ENCODE measurements at regions not wholly inside any gene's neighbourhood (a gene's known extent, or its start where the extent isn't known, plus 50 kb on each side); places are given as distances from the start of the nearest gene placed in this dataset.
A peak's percentile ranks its signal among the peaks of the same experiment; 100 is the strongest.

DNA sequence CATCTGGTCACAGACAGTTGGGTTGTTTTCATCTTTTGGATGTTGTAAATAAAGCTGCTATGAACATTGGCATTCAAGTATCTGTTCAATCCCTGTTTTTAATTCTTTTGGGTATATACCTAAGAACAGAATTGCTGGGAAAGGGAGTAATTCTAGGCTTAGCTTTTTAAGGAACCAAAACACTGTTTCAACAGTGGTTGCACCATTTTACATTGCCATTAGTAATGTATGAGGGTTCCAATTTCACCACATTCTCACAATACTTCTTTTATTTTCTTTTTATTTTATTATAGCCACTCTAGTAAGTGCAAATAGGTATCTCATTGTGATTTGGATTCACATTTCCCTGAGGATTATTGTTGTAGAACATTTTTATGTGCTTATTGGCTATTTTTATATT is 108.9 kb upstream of the GLS start:
- Histone ChIP-seq H3K27ac (no peak overlapping the region), H3K4me3 (no peak overlapping the region), H3K27me3 (no peaks in the 10 kb centered on the region), H3K36me3 (no peaks in the 10 kb centered on the region), H3K4me1 (no peaks in the 10 kb centered on the region), H3K9me3 (no peaks in the 10 kb centered on the region)
- no peak for TF ChIP-seq POLR2A (IDR thresholded peaks at IDR 0.05)
- TF ChIP-seq, protein P1, sequence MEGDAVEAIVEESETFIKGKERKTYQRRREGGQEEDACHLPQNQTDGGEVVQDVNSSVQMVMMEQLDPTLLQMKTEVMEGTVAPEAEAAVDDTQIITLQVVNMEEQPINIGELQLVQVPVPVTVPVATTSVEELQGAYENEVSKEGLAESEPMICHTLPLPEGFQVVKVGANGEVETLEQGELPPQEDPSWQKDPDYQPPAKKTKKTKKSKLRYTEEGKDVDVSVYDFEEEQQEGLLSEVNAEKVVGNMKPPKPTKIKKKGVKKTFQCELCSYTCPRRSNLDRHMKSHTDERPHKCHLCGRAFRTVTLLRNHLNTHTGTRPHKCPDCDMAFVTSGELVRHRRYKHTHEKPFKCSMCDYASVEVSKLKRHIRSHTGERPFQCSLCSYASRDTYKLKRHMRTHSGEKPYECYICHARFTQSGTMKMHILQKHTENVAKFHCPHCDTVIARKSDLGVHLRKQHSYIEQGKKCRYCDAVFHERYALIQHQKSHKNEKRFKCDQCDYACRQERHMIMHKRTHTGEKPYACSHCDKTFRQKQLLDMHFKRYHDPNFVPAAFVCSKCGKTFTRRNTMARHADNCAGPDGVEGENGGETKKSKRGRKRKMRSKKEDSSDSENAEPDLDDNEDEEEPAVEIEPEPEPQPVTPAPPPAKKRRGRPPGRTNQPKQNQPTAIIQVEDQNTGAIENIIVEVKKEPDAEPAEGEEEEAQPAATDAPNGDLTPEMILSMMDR (IDR thresholded peaks at IDR 0.05), result no peak
- intact Hi-C loops (cut with DNase I; ENCODE audit: low total_unique reads), result no loop called here
- no peak for DNase-seq

DNA sequence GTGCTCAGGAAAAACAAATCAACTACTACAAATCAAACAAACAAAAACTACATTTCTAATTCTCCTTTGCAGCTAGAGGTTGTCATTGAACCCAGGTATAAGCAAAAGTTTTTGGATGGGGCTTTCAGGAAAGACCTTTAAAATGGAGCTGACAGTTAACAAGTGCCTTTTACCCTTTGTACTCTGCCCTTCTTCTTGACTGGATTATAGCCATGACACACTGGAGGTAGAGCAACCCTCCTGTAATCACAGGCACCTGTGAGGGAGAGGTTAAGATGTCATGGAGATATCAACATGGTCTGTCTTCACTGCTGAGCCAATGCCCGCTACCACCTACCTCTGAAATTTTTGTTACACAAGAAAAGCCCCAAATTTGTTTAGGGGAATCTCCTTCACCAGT is 100.0 kb upstream of the GLS start:
- Histone ChIP-seq H3K36me3 (no peaks in the 10 kb centered on the region), H3K27me3 (no peaks in the 10 kb centered on the region), H3K4me3 (no peak overlapping the region), H3K9me3 (no peaks in the 10 kb centered on the region), H3K4me1 (no peaks in the 10 kb centered on the region), H3K27ac (no peak overlapping the region)
- intact Hi-C loops (cut with DNase I; ENCODE audit: low total_unique reads), result no loop called here
- DNase-seq, result no peak
- no peak for TF ChIP-seq POLR2A (IDR thresholded peaks at IDR 0.05)
- TF ChIP-seq, protein P1 (IDR thresholded peaks at IDR 0.05), result no peak

DNA sequence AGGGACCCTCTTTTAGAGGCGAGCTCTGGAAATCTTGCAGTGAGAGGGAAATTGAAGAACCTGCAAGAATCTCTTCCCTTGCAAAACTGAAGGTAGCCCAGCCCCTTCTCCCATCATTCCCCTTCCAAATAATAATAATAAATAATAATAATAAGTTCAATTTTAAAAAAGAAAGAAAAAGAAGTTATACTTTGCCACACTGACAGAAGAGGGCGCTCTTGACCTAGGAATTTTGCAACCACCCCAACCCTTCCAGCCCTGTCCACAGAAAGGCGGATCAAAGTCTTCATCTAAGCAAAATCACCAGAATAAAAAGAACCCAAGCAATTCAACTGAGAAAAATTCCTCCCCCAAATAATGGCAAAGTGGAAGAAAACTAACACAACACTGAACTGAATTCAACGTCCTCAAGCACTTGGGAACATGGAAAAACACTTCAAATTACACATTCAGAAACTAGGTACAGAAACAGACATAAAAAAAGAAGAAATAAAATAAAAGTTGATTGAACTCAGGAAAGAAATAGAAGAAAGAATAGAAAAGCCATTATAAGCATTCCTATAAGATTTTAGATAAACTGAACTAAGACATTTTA is 98.9 kb upstream of the GLS start:
- no peaks in the 10 kb centered on the region for H3K27me3 ChIP-seq
- H3K27ac ChIP-seq, result no peak overlapping the region
- DNase-seq, result peak in 1 of 2 donors; percentile 31
- H3K4me3 ChIP-seq, result no peak overlapping the region
- TF ChIP-seq, protein P1 (IDR thresholded peaks at IDR 0.05), result peak; percentile 51 to 59 (median 56)
- TF ChIP-seq POLR2A (IDR thresholded peaks at IDR 0.05), result no peak
- no peaks in the 10 kb centered on the region for H3K36me3 ChIP-seq
- no peaks in the 10 kb centered on the region for H3K4me1 ChIP-seq
- no peaks in the 10 kb centered on the region for H3K9me3 ChIP-seq
- intact Hi-C loops (cut with DNase I; ENCODE audit: low total_unique reads), result no loop called here

DNA sequence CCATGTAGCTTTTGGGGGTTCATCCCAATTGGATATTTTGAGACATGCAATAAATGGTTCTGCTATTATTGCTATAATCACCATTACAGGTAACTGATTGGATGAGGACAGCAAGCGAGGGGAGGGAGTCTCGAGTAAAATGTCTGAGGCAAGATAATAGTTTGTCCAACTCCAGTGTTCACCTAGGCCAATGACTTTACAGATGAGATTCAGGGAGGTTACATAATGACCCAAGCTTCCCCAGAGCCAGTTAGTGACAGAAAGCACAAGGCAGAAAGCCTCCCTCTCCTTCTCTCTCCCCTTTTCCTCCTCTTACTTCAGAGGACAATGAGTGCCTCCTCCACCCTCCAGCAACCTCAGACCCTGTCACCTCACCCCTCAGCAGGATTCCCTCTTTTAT is 98.4 kb upstream of the GLS start:
- H3K36me3 ChIP-seq, result no peaks in the 10 kb centered on the region
- no peaks in the 10 kb centered on the region for H3K27me3 ChIP-seq
- no peak overlapping the region for H3K27ac ChIP-seq
- H3K9me3 ChIP-seq, result no peaks in the 10 kb centered on the region
- no peak for DNase-seq
- intact Hi-C loops (cut with DNase I; ENCODE audit: low total_unique reads), result no loop called here
- no peak overlapping the region for H3K4me3 ChIP-seq
- TF ChIP-seq POLR2A (IDR thresholded peaks at IDR 0.05), result no peak
- TF ChIP-seq, protein P1 (IDR thresholded peaks at IDR 0.05), result no peak
- no peaks in the 10 kb centered on the region for H3K4me1 ChIP-seq

DNA sequence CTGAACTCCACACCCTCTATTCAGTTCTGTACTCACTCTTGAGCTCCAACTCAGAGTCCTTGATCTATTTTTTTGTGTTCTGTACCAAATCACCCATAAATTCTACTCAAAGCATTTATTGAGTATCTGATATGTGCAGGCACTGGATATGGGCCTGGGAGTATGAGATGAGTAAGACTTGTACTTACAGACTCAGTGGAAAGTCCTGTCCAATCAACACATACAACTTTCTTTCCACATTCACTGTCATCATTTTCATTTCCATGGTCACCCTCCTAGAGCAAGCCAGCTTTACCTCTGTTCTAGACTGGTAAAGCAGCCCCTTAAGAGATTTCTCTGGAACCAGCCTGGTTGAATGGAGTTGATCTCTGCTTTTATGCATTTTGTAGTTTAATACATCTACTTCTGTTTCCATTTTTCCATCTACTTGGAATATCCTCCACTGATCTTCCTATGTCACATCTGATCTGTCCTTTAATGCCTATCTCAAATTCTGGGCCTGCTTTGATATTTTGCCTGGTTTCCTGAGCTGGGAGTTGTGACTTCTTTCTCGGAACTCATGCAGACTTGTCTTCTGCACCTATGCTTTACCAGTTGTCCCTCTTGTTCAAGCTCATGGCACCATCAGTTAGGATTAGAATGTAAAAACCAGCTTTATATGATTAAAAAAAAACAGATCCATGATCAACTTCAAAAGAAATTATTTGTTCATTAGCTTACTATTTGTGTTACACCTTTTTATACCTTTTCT is 96.9 kb upstream of the GLS start:
- Histone ChIP-seq H3K9me3 (no peaks in the 10 kb centered on the region), H3K27ac (no peak overlapping the region), H3K4me1 (no peaks in the 10 kb centered on the region), H3K36me3 (no peaks in the 10 kb centered on the region), H3K27me3 (no peaks in the 10 kb centered on the region), H3K4me3 (no peak overlapping the region)
- TF ChIP-seq POLR2A (IDR thresholded peaks at IDR 0.05), result no peak
- TF ChIP-seq, protein P1 (IDR thresholded peaks at IDR 0.05), result no peak
- no peak for DNase-seq
- intact Hi-C loops (cut with DNase I; ENCODE audit: low total_unique reads), result no loop called here
